GM19467 (cell line): ENCODE measurements at regions not wholly inside any gene's neighbourhood (a gene's known extent, or its start where the extent isn't known, plus 50 kb on each side); places are given as distances from the start of the nearest gene placed in this dataset.

Experiments
- ATAC-seq: cut with Tn5 transposase; IDR thresholded peaks from one replicate; pipeline ENCODE4 v1.9.1; 2021; ENCODE audit warnings: mild to moderate bottlenecking, moderate library complexity; ENCODE audit not compliant: unreplicated experiment

DNA sequence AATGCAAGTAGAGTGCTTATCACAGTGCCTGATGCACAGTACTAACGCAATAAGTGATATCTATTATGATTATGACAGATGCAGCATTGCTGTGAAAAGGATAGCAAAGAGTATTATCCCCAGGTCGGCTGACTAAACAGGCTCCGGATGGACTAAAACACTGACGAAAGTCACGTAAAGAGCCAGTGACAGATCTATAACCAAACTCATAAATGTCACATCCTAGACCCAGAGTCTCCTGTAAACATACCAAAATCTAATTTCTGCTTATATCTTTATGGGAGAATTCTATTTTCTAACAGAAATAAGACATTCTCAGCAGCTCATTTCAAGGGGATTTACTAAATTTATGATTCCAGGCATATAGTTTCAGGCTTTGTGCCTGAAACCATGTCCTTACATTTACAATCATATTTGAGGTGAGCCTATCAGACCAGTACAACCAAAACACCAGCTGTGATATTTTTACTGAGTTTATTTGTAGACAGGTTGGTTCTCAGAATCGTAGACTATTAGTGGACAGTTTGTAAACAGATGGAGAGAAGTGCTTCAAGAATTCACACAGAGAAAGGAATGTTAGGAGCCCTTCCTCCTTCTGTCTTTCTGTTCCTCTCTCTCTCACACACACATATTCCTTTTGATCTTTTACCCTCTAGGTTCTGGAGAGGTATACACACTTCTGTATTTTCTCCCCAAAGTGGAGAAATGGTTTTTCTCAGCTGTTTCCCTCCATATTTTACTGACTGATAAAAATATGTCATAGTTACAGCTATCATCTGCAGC is 52.4 kb upstream of the WDR26 start:
- no peak for ATAC-seq

- no peak for ATAC-seq
These were observed 54.4 kb upstream of the WDR26 start for GRCh38 chr1:224488806-224489499.

GRCh38 chr1:224489534-224490365 is 55.2 kb upstream of the WDR26 start:
- ATAC-seq: no peak

DNA sequence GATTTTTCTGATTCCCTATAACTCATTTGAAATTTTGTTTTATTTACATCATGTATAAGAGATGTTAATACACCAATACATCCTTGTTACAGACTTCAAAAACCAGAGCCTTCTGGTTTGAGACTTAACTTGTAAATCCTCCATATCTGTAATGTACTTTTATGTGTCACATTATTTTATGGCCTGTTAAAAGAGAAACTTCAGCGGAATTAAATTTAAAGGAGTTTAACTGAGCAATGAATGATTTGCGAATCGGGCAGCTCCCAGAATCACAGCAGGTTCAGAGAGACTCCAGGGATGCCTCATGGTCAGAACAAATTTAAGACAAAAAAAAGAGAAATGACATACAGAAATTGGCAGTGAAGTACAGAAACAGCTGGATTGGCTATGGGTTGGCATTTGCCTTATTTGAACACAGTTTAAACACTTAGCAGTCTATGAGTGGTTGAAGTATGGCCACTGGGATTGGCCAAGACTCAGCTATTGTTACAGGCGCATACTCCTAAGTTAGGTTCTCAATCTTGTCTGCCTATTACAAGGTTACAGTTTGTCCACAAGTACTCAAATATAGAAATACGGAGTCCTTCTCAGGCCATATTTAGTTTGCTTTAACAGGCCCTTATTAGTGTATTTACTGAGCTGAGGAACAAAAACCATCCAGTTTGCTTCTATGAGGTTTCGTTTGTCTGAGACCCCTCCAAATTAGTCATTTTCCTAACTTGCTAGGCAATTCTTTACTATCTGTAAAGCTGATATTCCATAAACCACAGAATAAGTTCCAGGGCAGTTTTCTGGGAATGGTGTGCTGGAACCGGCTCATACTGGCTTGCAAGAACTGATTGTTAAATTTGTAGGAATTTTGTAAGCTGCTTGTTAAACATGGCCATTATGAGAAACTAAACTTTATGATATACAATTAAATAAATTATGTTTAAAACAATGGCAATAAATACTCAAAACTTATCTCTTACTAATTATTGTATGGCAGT is 56.2 kb upstream of the WDR26 start:
- ATAC-seq: no peak

DNA sequence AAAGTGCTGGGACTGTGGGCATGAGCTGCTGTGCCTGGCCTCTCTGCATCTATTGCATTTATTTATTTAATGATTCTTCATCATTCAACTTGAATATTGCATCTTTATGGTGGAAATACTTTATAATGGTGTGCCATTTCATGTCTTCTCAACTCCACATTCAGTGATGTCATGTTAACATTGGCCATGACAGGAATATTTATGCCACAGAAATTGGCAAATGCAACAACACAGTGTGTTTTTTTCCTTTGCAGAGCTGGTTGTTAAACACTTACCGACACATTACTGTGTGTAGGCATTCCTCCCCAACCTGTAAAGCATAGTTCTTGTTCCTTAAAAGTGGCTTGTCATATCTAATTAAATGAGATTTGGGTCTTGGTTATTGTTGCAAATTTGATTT is 57.4 kb upstream of the WDR26 start:
- no peak for ATAC-seq

GRCh38 chr1:224492632-224493031 is 58.0 kb upstream of the WDR26 start:
- ATAC-seq: no peak

GRCh38 chr1:224493269-224493668 is 58.7 kb upstream of the WDR26 start:
- no peak for ATAC-seq

DNA sequence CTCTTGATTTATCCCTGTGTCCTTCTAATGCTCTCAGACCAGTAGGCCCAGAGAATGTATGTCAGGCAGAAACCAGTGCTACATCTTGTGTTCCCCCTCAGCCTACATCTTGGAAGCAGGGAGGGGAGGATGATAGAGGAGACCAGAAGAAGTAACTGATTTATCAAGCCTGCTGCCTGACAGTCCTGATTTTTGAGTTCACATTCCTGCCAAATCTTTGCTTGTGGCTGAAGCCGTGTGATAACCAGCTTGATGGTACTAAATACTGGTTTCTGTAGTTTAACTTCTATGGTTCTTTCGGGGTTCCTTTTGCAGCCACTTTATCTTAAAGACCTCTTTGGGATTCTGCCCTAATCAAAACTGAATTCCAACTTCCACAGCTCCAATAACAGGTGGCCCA is 59.7 kb upstream of the WDR26 start:
- ATAC-seq: no peak

DNA sequence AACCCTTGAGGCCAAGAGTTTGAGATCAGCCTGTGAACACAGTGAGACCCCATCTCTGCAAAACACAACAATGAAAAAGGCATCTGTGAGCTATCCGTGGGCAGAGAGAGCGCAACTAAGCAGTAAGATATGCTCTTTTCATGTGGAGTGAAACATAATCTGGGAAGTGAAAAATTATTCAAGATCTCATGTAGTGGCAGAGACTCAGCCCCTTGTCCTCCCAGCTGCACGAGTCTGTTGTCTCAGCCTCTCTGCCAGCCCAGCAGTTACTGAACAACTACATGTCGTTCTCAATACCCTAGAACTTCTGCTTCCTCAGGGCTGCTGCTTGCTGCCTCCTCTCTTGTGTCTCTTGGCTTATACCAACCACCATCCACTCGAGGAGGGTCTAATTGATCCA is 61.3 kb upstream of the WDR26 start:
- ATAC-seq: no peak

GRCh38 chr1:224496826-224497225 is 62.2 kb upstream of the WDR26 start:
- ATAC-seq: no peak

DNA sequence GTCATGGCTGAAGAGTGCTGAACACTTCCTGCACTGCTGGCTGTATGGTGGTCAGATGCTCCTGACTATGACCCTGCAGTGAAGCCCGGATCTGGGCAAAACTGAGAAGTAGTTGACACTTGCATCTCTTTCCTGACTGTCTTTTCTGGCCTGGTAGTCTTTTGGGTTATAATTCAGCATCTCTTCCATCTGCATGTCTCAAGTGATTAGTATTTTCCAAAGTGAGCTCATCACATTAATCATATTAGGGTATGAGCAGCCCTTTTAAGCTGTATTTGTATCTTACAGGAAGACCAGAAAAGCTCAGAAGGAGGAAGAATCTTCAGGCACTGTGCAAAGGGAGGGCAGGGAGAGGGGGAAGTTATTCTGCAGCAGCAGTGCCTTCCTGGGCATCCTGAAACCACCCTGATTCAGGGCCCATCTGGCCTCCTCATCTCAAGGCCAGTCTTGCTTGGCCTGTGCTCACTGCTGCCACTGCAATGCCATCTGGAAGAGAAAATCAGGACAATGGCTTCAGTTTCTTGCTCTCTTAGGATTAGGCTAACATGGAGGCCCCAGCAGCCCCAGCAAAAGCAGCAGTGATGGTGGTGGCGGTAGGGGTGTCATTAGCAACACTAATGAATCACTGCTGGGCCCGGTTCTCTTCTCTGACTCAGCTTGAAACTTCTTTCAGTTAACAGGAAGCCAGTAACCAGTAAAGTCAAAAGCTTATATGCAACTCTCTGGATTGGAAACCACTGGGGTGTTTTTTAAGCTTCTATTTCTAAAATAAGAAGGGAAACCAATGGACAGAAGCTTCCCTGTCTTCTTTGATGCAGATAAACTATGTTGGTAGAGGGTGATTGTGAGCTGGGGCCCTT is 63.3 kb upstream of the WDR26 start:
- peak; percentile 94 for ATAC-seq

DNA sequence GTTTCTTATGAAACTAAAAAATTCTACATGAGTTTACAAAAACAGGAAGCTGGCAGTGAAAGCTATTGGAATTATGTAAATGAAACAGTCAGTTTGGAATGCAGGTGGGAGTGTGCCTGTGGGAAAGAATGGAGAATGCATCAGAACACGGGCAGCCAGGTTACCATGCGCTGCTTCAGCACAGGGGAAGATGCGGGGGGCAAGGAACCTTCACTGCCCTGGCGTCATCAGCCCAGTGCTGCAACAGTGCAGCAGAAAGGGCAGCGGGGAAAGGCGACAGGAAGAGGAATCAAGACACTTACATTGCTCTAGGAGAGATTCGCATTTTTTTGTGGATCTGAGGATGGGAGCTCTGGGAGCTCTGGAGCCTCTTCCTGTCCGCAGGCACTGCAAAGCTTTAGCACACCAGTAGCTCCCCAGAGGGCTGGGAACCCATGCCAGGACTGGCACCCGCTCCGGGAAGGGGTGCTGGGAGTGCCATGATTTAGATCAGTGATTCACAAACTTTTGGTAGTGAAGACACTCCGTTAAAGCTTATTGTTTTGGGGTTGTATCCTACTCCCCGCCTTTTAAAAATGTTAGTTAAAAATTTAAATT is 64.1 kb upstream of the WDR26 start:
- peak; percentile 1 for ATAC-seq

GRCh38 chr1:224499204-224499603 is 64.6 kb upstream of the WDR26 start:
- ATAC-seq: no peak

GRCh38 chr1:224500796-224501195 is 66.2 kb upstream of the WDR26 start:
- ATAC-seq: no peak

DNA sequence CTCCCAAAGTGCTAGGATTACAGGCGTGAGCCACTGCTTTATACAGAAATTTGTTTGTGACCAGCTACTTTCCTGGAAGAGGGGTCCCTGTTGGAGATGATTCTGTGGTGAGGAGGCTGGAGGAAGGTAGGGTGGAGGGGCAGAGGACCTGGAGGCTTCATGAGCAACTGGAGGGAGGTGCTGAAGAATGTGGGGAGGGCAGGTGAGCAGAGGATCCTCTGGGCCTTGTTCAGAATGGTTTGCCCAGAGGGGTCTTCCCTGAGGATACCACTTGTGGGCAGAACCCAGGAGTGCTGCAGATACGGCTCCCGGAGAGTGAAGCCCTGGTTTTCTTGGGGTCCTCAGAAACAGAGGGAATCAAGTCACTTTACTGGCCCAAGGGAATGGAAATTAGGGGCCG is 67.2 kb upstream of the WDR26 start:
- no peak for ATAC-seq

DNA sequence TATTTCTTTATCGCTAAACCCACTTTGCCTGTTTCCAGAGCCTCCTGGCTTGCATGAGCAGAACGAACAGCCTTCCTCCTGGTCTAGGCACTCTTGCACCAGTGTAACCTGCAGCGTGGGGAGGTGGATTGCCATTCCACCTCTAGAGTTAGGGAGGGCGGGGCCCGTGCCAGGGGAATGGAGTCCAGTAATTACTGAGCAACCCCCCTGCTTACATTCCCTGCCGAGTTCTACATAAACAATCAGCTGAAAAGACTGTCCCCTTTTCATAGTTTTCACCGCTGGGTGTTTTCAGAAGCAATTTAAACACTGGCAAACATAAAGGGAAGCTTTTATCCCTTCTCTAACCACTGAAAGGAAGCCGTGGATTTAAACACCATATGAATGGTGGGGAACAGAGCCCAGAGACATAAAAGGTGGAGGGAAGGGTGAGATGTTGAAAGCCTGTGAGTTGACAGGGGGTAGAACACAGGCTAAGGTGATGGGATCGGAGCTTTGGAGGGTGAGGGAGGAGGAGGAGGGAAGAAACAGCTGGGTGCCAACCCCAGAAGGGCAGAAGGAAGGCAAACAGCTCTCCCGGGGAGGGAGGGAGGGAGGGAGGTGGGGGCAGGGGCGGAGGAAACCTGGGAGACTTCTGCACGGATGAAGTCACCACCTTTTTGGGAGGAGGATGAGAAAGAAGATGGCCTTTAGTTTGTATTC is 68.0 kb upstream of the WDR26 start:
- ATAC-seq: no peak

DNA sequence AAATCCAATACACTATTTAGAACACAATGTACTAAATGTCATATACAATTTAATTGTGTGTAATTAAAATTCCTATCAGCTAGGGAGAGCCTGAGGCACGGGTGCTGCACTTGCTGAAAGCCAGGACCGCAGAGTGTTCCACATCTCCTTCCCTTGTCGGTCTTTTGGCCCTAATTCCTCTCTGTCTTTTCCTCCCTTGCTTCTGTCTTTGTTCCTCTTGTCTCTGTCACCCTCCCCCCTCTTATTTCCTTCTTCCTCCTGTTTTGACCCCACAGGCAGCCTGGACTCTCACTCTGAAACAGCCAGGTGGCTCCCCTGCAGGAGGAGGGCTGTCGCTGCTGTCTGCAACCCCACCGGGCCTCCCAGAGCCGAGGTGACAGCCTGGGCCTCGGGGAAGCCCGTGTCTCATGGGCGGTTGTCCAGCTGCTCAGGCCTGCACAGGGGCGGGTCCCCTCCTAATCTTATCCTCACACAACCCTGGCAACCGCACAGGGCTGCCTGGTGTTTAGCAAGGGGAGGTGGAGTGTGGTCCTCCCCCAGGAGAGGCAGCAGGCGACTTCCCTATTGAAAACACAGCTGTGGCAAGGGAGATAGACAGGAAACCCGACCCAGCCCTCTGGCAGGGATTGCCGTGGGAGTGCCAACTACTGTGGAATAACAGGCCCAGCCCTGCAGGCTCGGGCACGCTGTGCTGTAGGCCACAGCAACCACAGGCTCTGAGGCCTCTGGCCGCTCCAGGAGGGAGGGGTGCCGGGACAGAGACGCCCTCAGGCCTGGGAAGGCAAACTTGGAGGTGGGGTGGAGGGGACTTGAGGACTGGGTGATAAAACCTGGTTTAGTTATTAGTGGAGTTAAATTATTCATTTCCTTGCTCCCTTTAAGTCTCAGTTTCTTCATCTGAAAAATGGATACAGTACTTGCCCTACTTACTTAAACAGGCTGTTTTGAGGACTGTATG is 68.8 kb upstream of the WDR26 start:
- ATAC-seq: peak; percentile 92
